C4-2B (cell line): ENCODE measurements at regions not wholly inside any gene's neighbourhood (a gene's known extent, or its start where the extent isn't known, plus 50 kb on each side); places are given as distances from the start of the nearest gene placed in this dataset.

Source experiments
- ZFX ChIP-seq: fragments of 450-650 bp; IDR thresholded peaks from 2 replicates; pipeline ENCODE4 v1.6.1; 2017
- TF ChIP-seq, protein P1 (sequence below): fragments of 450-650 bp; conservative IDR thresholded peaks from 2 replicates; pipeline ENCODE4 v1.5.1; 2017; ENCODE audit warnings: mild to moderate bottlenecking

DNA sequence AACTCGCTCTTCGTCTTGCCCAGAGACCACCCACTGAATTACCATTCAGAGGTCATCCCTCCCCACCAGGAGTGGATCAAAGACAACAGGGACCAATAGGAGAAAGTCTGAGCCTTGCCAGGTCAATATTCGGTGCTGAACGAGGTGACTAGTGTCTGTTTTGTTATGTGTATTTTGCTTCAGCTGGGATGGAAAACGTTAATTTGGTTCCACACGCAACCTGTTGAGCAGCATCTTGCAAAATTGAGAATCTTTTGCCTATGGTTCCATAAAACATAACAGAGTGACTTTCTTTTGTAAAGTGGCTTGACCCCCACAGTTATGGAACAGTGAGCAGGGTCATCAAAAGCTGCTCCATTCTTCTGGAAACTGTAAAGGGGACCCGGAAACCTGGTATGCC is 168.4 kb downstream of the MSX2 start:
- TF ChIP-seq, protein P1, sequence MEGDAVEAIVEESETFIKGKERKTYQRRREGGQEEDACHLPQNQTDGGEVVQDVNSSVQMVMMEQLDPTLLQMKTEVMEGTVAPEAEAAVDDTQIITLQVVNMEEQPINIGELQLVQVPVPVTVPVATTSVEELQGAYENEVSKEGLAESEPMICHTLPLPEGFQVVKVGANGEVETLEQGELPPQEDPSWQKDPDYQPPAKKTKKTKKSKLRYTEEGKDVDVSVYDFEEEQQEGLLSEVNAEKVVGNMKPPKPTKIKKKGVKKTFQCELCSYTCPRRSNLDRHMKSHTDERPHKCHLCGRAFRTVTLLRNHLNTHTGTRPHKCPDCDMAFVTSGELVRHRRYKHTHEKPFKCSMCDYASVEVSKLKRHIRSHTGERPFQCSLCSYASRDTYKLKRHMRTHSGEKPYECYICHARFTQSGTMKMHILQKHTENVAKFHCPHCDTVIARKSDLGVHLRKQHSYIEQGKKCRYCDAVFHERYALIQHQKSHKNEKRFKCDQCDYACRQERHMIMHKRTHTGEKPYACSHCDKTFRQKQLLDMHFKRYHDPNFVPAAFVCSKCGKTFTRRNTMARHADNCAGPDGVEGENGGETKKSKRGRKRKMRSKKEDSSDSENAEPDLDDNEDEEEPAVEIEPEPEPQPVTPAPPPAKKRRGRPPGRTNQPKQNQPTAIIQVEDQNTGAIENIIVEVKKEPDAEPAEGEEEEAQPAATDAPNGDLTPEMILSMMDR, result no peak
- TF ChIP-seq ZFX, result no peak
